ENCODE measurements at regions not wholly inside any gene's neighbourhood (a gene's known extent, or its start where the extent isn't known, plus 50 kb on each side); places are given as distances from the start of the nearest gene placed in this dataset.

DNA sequence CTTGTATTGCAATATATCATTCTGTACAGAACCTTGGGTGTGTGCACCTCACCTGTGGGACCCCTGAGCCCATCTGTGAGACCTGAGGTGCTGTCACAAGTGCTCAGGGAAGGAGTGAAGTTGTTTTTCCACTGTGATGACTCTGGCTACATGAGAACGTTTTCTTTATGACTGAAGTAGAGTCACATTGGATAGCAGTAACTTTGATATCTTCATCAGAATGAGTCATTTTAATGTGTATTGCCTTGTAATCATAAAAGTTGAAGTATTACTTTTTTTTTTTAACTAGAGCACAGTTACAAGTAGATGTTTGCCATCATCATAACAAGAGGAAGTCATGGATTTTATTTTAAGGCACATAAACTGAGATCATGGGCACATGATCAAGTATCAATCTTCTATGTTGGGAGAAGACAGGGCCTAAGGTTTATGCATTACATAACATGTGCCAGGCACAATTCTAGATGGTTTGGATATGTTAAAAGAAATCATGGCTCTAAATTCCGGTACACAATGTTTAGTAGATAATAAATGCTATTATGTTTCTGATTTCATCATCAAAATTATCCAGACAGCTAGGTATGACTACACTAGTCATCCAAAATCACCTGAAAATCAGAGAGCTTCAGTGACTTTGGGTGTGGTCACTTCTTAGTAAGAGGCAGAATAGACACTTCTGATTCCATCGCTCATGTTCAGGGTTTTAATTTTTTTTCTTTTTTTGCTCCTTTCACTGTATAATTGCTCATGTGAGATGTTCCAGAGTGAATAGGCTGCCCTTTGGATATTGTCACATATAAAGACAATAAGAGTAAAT, 82.7 kb upstream of the KLF6 start:
- no CpG with 5 or more reads among the region's 3 CpGs for WGBS (ENCODE audit: extremely low coverage, insufficient read length, low lambda C conversion rate)

More for the DNA sequence above, 82.7 kb upstream of the KLF6 start:
- no peak overlapping the region for H2BK12ac ChIP-seq (ENCODE audit: insufficient read length, low read depth, low read length)
- H3T11ph ChIP-seq (ENCODE audit: low read length), result no peak overlapping the region
- H3K79me1 ChIP-seq (ENCODE audit: insufficient read depth, low read depth, low read length, poor library complexity, severe bottlenecking), result no peaks in the 10 kb centered on the region
- H3K4me3 Mint-ChIP-seq, result no peak overlapping the region
- H2AFZ ChIP-seq (ENCODE audit: low read length), result no peak overlapping the region
- no peak overlapping the region for H2AK5ac ChIP-seq (ENCODE audit: insufficient read length, low read length)
- DNase-seq, result no peak
- no peaks in the 10 kb centered on the region for H3K4me1 ChIP-seq (ENCODE audit: insufficient read depth, low read length)
- H3K23me2 ChIP-seq (ENCODE audit: insufficient read length, low read depth, low read length, poor library complexity, severe bottlenecking), result no peaks in the 10 kb centered on the region
- H2BK20ac ChIP-seq (ENCODE audit: low read depth, low read length, poor library complexity, severe bottlenecking), result no peak overlapping the region
- no peaks in the 10 kb centered on the region for H3K27me3 Mint-ChIP-seq (ENCODE audit: low read depth)
- no peak overlapping the region for H4K5ac ChIP-seq (ENCODE audit: insufficient read length, low read depth, low read length)
- H3K27ac ChIP-seq (ENCODE audit: insufficient read length, low read depth, low read length), result no peak overlapping the region
- H2BK5ac ChIP-seq (ENCODE audit: insufficient read length, low read length), result no peak overlapping the region
- no peaks in the 10 kb centered on the region for H3K79me2 ChIP-seq (ENCODE audit: insufficient read depth, low read length)
- H3K4me2 ChIP-seq (ENCODE audit: insufficient read depth, insufficient read length, low read length), result no peak overlapping the region
- no peak overlapping the region for H3K4ac ChIP-seq (ENCODE audit: low read depth, low read length)
- H2BK120ac ChIP-seq (ENCODE audit: low read depth, low read length, poor library complexity, severe bottlenecking), result no peak overlapping the region
- H3K27ac Mint-ChIP-seq, result no peak overlapping the region
- H3K9me3 ChIP-seq (ENCODE audit: control insufficient read depth, low read depth, low read length), result no peaks in the 10 kb centered on the region
- no peak overlapping the region for H2BK15ac ChIP-seq (ENCODE audit: low read depth, low read length)
- H3K14ac ChIP-seq (ENCODE audit: insufficient read depth, low read length), result no peak overlapping the region
- no peak overlapping the region for H3K56ac ChIP-seq (ENCODE audit: insufficient read length, low read depth, low read length)
- no peak overlapping the region for H3K18ac ChIP-seq (ENCODE audit: insufficient read length, low read depth, low read length)
- H3K27me3 ChIP-seq (ENCODE audit: insufficient read depth, low read length), result no peaks in the 10 kb centered on the region
- no peak overlapping the region for H3K9ac ChIP-seq (ENCODE audit: extremely low read depth, insufficient read length, low read length)
- H4K91ac ChIP-seq (ENCODE audit: insufficient read length, low read depth, low read length), result no peak overlapping the region
- TF ChIP-seq, protein P1, sequence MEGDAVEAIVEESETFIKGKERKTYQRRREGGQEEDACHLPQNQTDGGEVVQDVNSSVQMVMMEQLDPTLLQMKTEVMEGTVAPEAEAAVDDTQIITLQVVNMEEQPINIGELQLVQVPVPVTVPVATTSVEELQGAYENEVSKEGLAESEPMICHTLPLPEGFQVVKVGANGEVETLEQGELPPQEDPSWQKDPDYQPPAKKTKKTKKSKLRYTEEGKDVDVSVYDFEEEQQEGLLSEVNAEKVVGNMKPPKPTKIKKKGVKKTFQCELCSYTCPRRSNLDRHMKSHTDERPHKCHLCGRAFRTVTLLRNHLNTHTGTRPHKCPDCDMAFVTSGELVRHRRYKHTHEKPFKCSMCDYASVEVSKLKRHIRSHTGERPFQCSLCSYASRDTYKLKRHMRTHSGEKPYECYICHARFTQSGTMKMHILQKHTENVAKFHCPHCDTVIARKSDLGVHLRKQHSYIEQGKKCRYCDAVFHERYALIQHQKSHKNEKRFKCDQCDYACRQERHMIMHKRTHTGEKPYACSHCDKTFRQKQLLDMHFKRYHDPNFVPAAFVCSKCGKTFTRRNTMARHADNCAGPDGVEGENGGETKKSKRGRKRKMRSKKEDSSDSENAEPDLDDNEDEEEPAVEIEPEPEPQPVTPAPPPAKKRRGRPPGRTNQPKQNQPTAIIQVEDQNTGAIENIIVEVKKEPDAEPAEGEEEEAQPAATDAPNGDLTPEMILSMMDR (conservative IDR thresholded peaks at IDR 0.05), result no peak
- H3K23ac ChIP-seq (ENCODE audit: insufficient read length, low read depth, low read length), result no peak overlapping the region
- no peaks in the 10 kb centered on the region for H4K20me1 ChIP-seq (ENCODE audit: control insufficient read depth, insufficient read depth, insufficient read length)
- H3K36me3 Mint-ChIP-seq (ENCODE audit: insufficient read depth in 1 of 3, low read depth in 3 of 3), result no peaks in the 10 kb centered on the region
- H4K8ac ChIP-seq (replicated peaks; ENCODE audit: insufficient read length, low read depth, low read length), result no peak overlapping the region
- peaks cover 8 to 14% of the 10 kb centered on the region in 2 experiments for H3K4me1 Mint-ChIP-seq
- H3K9me3 Mint-ChIP-seq, result no peaks in the 10 kb centered on the region
